ENCODE measurements at regions not wholly inside any gene's neighbourhood (a gene's known extent, or its start where the extent isn't known, plus 50 kb on each side); places are given as distances from the start of the nearest gene placed in this dataset.

DNA sequence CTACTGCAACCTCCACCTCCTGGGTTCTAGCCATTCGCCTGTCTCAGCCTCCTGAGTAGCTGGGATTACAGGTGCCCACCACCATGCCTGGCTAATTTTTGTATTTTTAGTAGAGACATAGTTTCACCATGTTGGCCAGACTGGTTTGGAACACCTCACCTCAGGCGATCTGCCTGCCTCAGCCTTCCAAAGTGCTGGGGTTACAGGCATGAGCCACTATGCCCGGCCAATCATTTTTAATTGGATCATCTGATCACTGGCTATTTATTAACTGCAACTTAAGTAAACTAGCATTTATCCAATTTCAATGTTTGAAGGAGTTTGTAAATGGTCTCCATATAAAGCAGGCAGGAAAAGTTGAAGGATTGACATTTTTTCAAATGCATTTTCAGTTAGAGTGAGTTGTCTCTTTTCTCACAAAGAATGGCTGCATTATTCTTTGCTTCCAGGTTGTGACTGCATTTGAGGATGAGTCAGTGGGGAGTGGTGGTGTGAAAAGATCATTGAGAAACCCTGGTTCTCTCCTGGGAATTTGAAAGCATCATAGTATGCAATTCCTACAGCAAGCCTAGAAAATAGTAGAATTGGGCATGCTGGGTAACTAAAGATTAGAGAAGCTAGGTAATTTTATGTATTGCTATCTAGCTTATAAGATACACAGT, 431.1 kb upstream of the ZEB2 start:
- no peak for DNase-seq

DNA sequence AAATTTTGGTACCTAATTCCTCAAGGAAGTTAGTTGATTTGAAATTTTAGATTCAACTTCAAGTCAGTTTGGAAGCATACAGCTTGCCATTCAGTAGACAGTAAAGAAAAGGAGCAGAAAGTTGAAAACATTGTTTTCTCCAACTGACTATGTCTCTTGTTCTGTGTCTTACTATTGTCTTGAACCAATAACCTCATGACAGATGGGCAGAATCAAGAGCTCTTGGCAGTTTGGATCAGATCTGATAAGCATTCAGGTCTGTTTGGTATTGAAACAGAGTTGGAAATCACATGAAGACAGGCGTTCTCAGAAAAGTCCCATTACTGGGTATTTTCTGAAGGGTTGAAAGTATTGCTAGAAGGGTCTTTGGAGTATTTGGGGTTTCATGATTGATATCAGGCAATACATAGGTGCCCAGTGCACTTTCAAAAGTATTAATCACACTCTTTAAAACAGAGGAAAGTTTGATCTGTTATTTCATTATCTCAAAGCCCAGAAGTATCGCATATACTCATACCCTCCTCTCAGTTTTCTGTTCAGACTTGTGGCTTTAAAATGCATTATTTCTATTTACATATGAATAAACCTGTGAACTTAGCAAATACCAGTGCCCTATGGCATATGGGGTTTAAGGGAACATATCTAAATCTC, 428.4 kb upstream of the ZEB2 start:
- DNase-seq, result no peak

DNA sequence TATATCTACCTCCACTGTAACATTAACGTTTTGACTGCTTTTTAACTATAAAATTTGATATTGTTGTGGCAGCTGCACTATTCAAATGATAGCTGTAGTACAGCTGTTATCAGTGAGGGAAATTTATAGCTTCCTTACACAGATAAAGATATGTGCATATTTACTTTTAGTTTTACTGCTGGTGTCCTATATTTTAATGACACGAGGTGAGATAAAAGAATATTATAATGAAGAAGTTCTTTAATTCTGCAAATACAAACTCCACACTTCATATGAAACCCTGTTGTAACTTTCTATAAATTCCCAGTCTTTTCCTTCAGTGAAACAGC, 427.8 kb upstream of the ZEB2 start:
- DNase-seq, result no peak

DNA sequence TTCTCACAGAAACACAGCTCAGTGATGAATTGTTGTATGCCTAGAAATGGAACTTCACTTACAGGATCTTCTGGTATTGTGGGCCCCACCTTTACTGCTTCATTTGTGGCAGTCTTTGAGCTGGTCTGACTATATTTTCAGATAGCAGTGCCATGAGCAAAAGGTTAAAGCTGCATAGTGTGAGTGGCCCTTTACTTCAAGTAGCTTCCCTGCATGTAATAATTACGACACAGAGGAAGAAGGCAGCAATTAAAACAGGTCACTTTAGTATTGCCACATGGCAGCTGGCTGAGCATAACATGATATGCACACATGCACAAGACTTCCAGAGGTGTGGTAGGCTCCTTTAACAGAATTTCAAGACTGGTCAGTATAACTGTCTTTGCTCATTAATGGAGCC, 426.3 kb upstream of the ZEB2 start:
- DNase-seq, result no peak

DNA sequence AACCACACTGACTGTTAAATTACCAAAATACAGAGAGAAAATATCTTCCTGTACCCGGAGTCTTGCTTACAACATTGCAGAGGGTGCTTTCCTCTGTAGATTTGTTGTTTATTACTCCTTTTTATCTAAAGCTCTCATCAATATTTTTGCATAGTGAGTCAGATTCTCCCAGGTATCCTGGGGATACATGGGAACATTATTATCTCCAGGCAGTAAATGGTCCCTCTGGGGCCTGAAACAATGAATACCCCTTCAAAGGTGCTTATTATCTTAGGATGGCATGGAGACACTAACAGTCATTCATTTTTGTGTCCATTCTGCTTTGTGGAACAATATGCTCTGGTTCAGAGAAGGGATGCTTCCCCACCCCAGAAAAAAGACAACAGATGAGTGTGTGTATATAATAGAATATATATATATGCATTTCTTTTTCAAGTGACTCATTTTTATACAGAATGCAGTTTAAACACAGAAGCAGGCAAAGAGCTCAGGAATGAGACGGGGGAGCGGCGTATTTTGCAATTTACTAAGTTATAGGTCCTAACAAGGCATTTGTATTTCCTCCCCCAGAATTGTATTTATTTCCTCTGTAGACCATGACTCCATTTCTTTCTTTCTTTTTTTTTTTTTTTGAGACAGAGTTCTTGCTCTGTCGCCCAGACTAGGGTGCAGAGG, 424.8 kb upstream of the ZEB2 start:
- no peak for DNase-seq

DNA sequence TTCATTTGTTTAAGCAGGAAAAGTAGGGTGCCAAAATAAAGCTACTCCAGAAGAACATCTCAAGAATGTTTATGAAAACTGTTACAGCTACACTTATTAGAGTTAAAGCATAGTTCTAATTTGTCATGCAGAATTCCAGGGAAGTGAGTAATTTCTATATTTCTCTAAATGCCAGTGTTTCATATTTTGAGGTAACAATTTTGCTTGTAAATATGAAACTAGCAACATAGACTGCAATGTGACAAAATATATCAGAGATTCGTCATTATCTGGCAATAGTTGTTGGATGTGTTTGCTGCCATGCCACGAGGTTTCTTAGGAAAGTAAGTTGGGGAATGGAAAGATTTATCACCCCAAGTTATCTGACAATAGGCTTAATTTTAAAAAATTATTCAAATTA, 424.1 kb upstream of the ZEB2 start:
- DNase-seq, result no peak

DNA sequence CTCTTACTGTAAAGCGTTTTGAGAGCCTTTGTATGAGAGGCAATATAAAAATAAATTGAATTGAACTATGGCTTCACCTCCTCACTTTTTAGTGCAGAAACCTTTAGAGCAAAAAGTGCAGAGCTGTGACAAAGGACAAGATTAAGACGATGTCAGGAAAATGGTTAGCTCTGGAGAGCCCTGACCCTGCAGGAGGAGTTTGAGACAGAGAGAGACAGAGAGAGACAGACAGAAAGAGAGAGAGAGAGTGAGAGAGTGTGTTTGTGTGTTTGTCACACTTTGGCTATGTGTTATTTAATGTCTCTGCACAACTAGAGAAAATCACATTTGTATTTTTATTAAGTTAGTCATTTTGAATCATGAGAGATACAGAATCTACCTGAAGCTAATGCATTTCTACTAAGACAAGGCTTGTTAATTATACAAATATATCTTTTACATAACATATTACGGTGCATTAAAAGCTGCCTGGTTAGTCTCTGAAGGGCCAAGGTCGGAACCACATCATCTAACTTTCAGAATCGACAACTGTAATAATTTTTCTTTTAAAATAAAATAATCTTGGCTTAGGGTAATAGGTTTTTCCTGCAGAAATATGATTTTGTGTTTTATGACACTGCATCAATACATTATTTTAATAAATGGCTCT, 423.5 kb upstream of the ZEB2 start:
- no peak for DNase-seq

DNA sequence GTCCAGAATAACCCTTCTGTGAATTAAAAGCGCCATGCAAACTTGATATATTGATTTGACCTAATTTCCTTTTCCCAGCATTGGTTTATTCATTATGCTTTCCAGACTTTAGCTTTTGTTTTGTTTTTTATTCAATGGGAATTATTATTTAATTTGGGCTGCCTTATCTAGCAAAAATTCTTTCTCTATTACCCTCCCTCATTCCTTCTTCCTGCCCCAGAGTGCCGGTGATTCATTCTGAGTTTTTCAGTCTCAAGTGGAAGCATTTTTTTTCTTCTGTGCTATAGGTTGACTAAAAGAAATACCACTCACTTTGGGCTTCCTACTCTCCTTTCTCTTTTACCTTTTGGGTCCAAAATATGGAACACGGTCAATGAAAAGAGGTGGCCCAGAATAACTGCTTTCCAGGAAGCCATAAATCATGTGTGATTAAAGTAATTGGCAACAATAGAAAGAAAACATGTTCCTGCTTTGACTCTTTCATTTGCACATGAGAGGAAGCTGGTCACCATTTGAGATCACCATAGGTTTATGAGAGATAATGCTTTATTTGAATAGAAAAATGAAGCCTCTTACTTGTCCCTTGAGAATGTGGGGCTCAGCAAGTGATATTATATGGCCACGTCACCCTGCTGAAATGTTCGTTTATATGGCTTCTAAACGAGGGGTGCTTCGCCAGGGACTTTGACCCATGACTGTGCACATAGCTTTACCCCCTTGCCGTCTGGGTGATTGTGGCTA, 422.8 kb upstream of the ZEB2 start:
- no peak for DNase-seq

DNA sequence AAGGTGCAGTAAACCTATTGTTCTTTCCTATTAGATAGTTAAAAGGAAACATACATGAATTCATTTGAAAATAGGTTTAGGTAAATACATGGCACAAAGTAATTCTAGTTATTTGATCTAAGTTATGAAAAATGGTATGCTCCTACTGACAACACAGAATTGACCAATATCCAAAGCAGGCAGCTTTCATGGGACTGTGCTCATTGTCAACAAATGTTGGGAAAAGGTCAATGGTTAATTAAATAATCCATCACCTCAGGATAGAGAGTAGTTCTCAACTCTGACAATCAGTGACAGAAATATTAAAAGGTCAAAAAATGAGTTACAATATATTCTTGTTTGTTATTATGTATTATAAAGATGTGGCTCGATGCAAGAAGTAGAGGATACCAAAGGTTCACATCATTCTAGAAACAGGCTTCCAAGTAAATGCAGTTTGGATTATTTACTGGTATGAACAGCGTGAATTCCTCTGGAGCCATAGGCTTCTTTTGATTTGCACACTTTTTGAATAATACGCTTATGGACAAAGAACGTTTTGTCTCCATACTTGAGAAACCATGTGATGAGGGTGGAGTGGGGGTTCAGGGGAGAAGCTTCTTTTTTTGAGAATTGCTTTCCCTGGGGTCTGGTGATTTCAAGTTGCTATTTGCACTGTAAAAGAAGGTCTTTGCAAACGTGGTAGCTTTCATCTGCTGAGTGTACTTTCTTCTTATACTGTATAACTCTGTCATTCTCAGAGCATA, 422.0 kb upstream of the ZEB2 start:
- DNase-seq, result no peak

DNA sequence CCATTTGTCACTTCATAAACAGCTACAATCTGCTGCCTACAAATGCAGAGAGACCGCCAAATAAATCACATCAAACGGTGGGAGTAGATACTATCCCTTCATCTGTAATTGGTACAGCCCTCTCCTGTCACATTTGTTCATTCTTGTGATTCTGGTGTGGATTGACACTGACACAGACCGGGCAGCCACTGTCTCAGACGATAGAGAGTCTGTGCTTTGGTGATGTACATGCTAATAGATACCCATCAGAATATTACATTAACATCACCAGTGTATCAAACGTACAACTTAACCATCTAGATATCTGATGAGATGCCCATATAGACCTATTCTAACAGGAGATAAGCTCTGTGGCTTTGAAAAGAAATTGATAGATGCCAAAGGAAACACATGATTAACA, 419.7 kb upstream of the ZEB2 start:
- no peak for DNase-seq

DNA sequence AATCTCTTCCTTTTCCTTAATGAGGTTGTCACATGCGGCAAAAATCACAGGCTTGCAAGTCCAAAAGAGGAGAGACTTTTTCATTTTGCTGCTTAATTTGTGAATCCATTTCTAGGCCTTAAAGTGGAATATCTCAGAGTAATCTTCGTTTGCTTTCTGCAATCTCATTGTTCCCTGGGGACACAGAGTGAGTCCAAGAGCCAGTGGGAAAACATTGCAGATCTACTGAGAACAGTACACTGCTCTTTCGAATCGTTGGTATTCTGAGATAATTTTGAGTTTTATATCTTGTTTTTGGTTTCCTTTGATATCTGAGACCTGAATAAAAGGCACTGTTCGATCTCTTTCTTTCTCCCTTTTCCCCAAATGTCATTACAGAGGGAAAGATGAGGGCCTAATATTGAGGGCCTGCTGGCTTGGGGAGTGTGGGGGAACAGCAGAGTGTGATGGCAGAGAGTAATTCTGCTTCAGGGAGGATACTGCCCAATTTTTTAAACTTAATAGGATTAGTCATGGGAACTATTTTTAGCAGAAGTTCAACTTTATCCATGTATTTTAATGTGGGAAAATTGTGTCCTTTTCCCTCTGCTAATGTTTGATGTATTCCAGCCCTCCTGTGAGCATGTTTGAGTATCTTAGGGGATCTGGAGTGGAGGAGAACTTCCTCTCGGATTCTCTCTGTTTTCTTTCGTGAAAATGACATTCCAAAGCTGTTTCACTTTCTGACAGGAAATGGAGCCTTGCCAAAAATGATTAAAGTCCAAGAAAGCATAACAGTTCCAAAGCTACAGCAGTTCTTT, 418.2 kb upstream of the ZEB2 start:
- no peak for DNase-seq

DNA sequence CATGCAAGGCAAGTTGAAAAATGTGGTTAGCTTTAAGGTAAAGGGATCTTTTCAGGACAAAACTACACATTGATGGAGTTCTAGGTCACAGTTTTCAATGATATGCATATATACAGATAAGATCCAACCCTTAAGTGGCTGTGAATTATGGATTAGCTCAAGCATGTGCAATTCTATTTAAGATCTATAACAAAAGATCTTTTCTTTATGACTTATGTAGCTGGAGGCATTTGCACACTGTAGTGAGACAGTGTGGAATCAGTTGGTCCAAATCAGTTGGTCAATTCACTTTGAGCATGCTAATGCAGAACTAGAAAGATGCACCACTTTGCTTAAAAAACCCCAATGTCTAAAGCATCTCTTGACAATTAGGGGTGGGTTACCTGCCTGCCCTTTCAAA, 417.1 kb upstream of the ZEB2 start:
- DNase-seq, result no peak

DNA sequence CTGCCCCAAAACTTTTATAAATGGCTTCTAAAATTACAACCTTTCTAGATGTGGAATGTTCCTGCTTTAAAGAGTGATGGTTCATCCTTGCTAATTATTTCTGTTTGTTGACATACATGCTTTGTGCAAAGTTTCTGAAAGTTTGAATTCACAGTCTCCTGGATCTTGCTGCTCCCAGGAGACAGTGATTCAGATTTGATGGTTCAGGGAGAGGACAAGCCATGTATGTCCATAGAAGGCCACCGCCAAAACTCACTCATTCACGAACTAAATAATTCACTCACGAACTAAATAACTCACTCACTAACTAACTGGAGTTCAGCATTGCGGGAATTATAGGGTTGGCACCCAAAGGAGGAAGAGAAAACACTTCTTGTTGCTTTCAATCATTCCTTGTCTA, 416.5 kb upstream of the ZEB2 start:
- no peak for DNase-seq

DNA sequence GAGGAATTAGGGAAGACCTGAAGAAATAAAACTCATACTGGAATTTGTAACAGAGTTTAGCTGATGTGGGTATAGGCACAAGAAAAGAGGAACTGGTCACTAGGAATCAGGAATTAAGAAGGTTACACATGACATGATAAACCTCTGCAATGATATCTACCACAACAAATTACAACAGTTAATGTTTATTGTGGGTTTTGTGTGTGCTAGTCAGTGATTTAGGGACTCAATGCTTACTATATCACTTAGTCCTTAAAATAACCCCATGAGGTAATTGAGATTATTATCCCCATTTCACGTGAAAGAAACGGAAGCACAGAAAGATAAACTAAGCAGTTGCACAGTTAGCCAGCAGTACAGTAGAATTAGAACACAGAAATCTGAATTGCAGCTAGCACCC, 415.8 kb upstream of the ZEB2 start:
- DNase-seq, result no peak

DNA sequence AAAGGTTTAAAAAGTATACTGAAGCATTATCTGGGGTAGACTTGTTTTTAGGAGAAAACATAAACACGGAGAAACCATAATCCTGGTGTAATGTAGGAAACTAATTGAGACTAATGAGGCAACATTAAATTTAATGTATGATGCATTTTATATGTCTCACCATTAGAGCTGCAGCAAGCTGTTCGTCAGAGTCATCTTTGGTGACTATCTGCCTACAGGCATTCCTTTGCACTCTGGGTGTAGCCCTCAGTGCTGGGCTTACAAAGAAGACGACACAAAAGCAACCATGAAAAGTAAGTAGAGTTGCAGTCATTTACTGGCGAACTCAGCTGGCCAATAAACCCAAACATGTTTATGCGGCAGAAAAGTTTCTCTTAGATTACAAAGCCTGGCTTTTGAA, 415.3 kb upstream of the ZEB2 start:
- no peak for DNase-seq

DNA sequence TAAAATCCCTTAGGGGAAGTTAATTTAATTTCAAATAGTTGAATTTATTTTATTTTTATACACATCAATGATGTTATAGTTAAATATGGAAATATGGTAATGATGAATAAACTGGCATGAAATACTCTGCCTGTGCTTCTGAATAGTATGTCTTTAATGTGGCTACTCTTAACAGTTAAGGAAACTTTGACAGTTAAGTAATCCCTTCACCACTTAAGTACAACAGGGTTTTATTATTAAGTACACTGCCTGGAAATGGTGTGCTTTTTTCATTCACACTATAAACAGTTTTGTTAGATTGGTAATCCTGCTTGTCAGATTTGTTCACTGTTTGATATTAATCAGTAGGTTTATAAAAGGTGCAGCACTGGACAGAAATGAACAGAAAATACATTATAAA, 412.0 kb upstream of the ZEB2 start:
- no peak for DNase-seq

DNA sequence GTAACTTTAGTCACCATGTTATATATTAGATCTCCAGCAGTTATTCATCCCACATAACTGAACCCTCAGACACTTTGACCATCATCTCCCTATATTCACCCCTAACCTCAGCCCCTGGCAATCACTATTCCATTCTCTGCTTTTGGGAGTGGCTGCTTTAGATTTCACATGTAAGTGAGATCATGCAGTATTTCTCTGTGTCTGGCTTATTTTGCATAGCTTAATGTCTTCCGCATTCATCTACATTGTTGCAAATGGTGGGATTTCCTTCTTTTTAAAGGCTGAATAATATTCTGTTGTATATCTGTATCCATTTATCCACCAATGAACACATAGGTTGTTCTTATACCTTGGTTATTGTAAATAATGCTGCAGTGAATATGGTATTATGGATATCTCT, 411.6 kb upstream of the ZEB2 start:
- DNase-seq, result no peak

DNA sequence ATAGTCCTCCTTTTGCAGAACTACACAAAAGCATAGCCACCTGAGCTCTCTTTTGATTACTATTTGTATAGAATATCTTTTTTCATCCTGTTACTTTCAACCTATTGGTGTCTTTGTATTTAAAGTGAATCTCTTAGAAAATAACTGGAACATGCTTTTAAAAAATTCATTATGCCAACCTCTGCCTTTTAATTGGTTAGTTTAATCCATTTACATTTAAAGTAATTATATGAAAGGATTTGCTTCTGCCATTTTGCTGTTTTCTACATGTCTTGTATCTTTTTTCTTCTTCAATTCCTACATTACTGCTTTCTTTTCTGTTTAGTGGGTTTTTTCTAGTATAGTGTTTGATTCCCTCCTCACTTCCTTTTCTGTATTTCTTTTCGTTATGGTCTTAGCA, 407.5 kb upstream of the ZEB2 start:
- no peak for DNase-seq

DNA sequence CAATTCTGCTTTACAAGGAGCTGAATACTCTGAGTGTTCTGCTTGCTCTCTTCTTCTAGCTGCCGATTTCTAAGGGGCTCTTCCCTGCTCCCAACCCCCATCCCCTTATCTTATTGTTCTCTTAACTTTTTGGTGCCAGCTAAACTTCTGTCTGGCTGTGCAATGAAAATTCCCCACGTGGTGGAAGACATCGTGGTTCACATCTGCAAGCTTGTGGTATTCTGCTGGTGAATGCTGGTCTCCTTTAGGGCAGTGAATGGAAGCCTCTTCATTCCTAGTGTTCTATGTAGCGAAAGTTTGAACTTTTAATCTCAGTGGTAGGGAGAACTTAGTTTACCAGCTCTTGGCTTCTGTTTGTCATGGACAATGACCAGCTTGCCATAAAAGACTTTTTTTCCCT, 406.0 kb upstream of the ZEB2 start:
- DNase-seq, result no peak

DNA sequence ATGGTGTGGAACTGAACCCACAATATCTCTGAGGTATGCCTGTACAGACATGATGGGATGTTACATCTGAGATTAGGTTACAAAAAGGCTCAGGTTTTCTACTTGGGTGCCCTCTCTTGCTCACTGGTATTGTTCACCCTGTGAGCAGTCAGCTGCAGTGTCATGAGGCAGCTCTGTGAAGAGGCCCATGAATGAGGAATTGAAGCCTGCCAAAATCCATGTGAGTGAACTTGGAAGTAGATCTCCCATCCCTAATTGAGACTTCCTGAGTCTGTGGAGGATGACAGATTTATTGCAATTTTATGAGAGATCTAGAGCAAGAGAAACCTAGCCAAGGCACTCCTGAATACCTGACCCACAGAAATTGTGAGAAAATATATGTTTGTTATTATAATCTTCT, 404.9 kb upstream of the ZEB2 start:
- no peak for DNase-seq

DNA sequence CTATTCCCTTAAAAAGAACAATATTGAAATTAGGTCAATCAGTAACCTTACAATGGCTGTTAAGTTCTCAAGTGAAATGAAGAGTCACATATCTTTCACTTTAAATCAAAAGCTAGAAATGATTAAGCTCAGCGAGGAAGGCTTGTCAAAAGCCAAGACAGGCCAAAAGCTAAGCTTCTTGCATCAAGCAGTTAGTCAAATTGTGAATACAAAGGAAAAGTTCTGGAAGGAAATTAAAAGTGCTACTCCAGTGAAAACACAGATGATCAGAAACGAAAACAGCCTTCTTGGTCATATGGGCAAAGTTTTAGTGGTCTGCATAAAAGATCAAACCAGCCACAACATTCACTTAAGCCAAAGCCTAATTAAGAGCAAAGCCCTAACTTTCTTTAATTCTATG, 402.6 kb upstream of the ZEB2 start:
- no peak for DNase-seq
